ENCODE measurements at regions not wholly inside any gene's neighbourhood (a gene's known extent, or its start where the extent isn't known, plus 50 kb on each side); places are given as distances from the start of the nearest gene placed in this dataset.

DNA sequence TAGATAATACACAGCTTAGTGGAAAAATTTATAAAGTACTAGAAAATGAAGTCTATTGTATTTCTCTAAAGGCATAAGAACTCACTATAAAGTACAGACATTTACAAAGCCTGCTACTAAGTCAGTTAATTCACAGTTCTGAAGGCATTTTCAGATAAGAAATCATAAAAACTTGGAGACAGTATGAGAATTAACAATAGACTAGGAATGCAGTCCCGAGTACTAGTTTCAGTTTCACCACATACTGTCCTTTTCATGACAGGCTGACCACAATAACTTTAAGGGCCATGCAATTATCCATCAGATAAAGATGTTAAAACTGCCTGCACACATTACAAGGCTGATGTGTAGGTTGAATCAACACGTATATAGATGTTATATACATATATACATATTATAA lies 362.6 kb upstream of the SMC2 start:
- DNase-seq (ENCODE audit: low read depth, low spot score) (no peak), ATAC-seq (no peak)
- Histone ChIP-seq H3K4me2 (ENCODE audit: low read length) (no peak overlapping the region), H3K9me2 (ENCODE audit: insufficient read depth) (no peaks in the 10 kb centered on the region), H3K4me1 (ENCODE audit: control insufficient read depth in 1 of 2, insufficient read depth in 2 of 2, low read length in 2 of 2) (no peaks in the 10 kb centered on the region), H3K36me3 (ENCODE audit: control insufficient read depth in 1 of 2, insufficient read depth in 2 of 2, low read length in 2 of 2) (no peaks in the 10 kb centered on the region), H3K79me2 (ENCODE audit: insufficient read depth, low read length) (no peaks in the 10 kb centered on the region), H3K27ac (ENCODE audit: low read depth, low read length) (no peak overlapping the region), H3K9me3 (ENCODE audit: control insufficient read depth in 1 of 2, insufficient read depth in 1 of 2, low read depth in 1 of 2, low read length in 2 of 2) (peaks cover 3 to 7% of the 10 kb centered on the region in 2 experiments; a peak in 2 of 4 replicates), H4K20me1 (ENCODE audit: insufficient read depth) (no peaks in the 10 kb centered on the region), H2AFZ (ENCODE audit: low read depth, low read length, poor library complexity, severe bottlenecking) (no peak overlapping the region), H3K9ac (ENCODE audit: low read length) (no peak overlapping the region), H3K4me3 (replicated peaks in 1 of 2; ENCODE audit: low read depth in 1 of 2, low read length in 2 of 2) (no peak overlapping the region), H3K27me3 (ENCODE audit: insufficient read depth, low read length) (no peaks in the 10 kb centered on the region)
- ChIA-PET RAD21 (ENCODE audit: low non-redundant PET in 1 of 2, low total read pairs in 2 of 2, uncharacterized antibody in 2 of 2, unreplicated experiment in 2 of 2) (no interaction called here), CTCF (no interaction called here), POLR2A (no interaction called here)
- BruUV-seq (replicated peaks), result no TSS peak
- TF ChIP-seq, protein P1, sequence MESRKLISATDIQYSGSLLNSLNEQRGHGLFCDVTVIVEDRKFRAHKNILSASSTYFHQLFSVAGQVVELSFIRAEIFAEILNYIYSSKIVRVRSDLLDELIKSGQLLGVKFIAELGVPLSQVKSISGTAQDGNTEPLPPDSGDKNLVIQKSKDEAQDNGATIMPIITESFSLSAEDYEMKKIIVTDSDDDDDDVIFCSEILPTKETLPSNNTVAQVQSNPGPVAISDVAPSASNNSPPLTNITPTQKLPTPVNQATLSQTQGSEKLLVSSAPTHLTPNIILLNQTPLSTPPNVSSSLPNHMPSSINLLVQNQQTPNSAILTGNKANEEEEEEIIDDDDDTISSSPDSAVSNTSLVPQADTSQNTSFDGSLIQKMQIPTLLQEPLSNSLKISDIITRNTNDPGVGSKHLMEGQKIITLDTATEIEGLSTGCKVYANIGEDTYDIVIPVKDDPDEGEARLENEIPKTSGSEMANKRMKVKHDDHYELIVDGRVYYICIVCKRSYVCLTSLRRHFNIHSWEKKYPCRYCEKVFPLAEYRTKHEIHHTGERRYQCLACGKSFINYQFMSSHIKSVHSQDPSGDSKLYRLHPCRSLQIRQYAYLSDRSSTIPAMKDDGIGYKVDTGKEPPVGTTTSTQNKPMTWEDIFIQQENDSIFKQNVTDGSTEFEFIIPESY (IDR thresholded peaks at IDR 0.05; ENCODE audit: extremely low read depth, insufficient replicate concordance, low read length), result no peak
- no peak for TF ChIP-seq ZNF274 (IDR thresholded peaks at IDR 0.05; ENCODE audit: low read depth, low read length)
- intact Hi-C loops (cut with micrococcal nuclease), result no loop called here

DNA sequence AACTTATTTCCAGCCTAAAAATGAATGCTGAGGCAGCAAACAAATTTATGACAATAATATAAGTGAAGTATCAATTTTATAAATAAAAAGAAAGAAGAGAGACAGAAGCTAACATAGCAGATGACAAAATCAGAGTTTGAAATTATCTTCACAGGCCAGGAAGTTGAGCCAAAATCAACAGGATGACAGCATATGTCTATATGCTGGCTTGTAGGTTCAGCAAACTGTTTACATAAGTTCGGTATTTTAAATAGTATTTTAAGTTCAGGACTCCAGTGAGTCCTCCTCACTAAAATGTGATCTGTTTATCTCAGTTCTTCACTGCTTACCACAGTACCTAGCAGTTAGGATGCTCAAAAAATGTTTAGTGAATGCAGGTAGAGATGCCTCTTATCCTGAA lies 359.6 kb upstream of the SMC2 start:
- no peaks in the 10 kb centered on the region for H3K36me3 ChIP-seq (ENCODE audit: control insufficient read depth in 1 of 2, insufficient read depth in 2 of 2, low read length in 2 of 2)
- no peaks in the 10 kb centered on the region for H3K9me2 ChIP-seq (ENCODE audit: insufficient read depth)
- no peak overlapping the region for H3K27ac ChIP-seq (ENCODE audit: low read depth, low read length)
- H3K27me3 ChIP-seq (ENCODE audit: insufficient read depth, low read length), result no peaks in the 10 kb centered on the region
- no peaks in the 10 kb centered on the region for H3K79me2 ChIP-seq (ENCODE audit: insufficient read depth, low read length)
- no TSS peak for BruUV-seq (replicated peaks)
- no peak overlapping the region for H2AFZ ChIP-seq (ENCODE audit: low read depth, low read length, poor library complexity, severe bottlenecking)
- no peaks in the 10 kb centered on the region for H3K4me1 ChIP-seq (ENCODE audit: control insufficient read depth in 1 of 2, insufficient read depth in 2 of 2, low read length in 2 of 2)
- intact Hi-C loops (cut with micrococcal nuclease), result no loop called here
- ChIA-PET RAD21 (ENCODE audit: low non-redundant PET in 1 of 2, low total read pairs in 2 of 2, uncharacterized antibody in 2 of 2, unreplicated experiment in 2 of 2) (no interaction called here), POLR2A (no interaction called here), CTCF (no interaction called here)
- no peak overlapping the region for H3K4me3 ChIP-seq (replicated peaks in 1 of 2; ENCODE audit: low read depth in 1 of 2, low read length in 2 of 2)
- no peak for DNase-seq (ENCODE audit: low read depth, low spot score)
- H4K20me1 ChIP-seq (ENCODE audit: insufficient read depth), result no peaks in the 10 kb centered on the region
- H3K9ac ChIP-seq (ENCODE audit: low read length), result no peak overlapping the region
- ATAC-seq, result no peak
- peaks cover 3 to 6% of the 10 kb centered on the region in 2 experiments; a peak in 2 of 4 replicates for H3K9me3 ChIP-seq (ENCODE audit: control insufficient read depth in 1 of 2, insufficient read depth in 1 of 2, low read depth in 1 of 2, low read length in 2 of 2)
- H3K4me2 ChIP-seq (ENCODE audit: low read length), result no peak overlapping the region
- TF ChIP-seq CBX3 (IDR thresholded peaks at IDR 0.05; ENCODE audit: low read depth) (no peak), SIN3A (IDR thresholded peaks at IDR 0.05; ENCODE audit: low read depth) (no peak), ZNF274 (IDR thresholded peaks at IDR 0.05; ENCODE audit: low read depth, low read length) (no peak), POLR2AphosphoS5 (IDR thresholded peaks at IDR 0.05; ENCODE audit: low read depth, low read length) (no peak), CEBPB (IDR thresholded peaks at IDR 0.05; ENCODE audit: low read depth) (no peak), FOSL1 (IDR thresholded peaks at IDR 0.05; ENCODE audit: low read depth) (no peak), POLR2A (IDR thresholded peaks at IDR 0.05; ENCODE audit: borderline replicate concordance, extremely low read depth, insufficient read depth, insufficient read length) (no peak), EGR1 (IDR thresholded peaks at IDR 0.05; ENCODE audit: low read depth) (no peak), TCF7L2 (IDR thresholded peaks at IDR 0.05; ENCODE audit: borderline replicate concordance, extremely low read depth, insufficient read depth, insufficient read length) (no peak)
- TF ChIP-seq, protein P1 (IDR thresholded peaks at IDR 0.05; ENCODE audit: extremely low read depth, insufficient replicate concordance, low read length), result no peak
- TF ChIP-seq, protein P2, sequence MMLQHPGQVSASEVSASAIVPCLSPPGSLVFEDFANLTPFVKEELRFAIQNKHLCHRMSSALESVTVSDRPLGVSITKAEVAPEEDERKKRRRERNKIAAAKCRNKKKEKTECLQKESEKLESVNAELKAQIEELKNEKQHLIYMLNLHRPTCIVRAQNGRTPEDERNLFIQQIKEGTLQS (IDR thresholded peaks at IDR 0.05), result no peak
- TF ChIP-seq, protein P3, sequence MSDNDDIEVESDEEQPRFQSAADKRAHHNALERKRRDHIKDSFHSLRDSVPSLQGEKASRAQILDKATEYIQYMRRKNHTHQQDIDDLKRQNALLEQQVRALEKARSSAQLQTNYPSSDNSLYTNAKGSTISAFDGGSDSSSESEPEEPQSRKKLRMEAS (IDR thresholded peaks at IDR 0.05), result no peak
- TF ChIP-seq, protein P4, sequence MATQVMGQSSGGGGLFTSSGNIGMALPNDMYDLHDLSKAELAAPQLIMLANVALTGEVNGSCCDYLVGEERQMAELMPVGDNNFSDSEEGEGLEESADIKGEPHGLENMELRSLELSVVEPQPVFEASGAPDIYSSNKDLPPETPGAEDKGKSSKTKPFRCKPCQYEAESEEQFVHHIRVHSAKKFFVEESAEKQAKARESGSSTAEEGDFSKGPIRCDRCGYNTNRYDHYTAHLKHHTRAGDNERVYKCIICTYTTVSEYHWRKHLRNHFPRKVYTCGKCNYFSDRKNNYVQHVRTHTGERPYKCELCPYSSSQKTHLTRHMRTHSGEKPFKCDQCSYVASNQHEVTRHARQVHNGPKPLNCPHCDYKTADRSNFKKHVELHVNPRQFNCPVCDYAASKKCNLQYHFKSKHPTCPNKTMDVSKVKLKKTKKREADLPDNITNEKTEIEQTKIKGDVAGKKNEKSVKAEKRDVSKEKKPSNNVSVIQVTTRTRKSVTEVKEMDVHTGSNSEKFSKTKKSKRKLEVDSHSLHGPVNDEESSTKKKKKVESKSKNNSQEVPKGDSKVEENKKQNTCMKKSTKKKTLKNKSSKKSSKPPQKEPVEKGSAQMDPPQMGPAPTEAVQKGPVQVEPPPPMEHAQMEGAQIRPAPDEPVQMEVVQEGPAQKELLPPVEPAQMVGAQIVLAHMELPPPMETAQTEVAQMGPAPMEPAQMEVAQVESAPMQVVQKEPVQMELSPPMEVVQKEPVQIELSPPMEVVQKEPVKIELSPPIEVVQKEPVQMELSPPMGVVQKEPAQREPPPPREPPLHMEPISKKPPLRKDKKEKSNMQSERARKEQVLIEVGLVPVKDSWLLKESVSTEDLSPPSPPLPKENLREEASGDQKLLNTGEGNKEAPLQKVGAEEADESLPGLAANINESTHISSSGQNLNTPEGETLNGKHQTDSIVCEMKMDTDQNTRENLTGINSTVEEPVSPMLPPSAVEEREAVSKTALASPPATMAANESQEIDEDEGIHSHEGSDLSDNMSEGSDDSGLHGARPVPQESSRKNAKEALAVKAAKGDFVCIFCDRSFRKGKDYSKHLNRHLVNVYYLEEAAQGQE (IDR thresholded peaks at IDR 0.05; ENCODE audit: low read depth), result no peak
